Lung (tissue), 11 donors: ENCODE measurements at regions not wholly inside any gene's neighbourhood (a gene's known extent, or its start where the extent isn't known, plus 50 kb on each side); places are given as distances from the start of the nearest gene placed in this dataset.
"Not testable (repeated sequence)": the region's sequence is repeated elsewhere in the genome, so short reads cannot be mapped to it uniquely, and the experiment has no call there.

Experiments used
- ATAC-seq: fragments of 200-7000 bp; cut with Tn5 transposase; one replicate; pipeline ENCODE4 v1.9.1; 2020; ENCODE audit warnings: moderate number of reproducible peaks; ENCODE audit not compliant: insufficient read depth, low FRiP score
- DNase-seq, 3 donors: peaks; one replicate each; pipeline ENCODE4 v3.0.0-alpha.2; 2013 to 2017
- H3K27ac ChIP-seq, 2 donors: one replicate each; pipeline ENCODE4 v1.5.1; 2013; ENCODE audit warnings: mild to moderate bottlenecking in 2 of 2, moderate library complexity in 2 of 2, control low read depth in 1 of 2, inconsistent platforms in 1 of 2, low read depth in 1 of 2, low read length in 1 of 2
- H3K27me3 ChIP-seq, 3 donors: one replicate each; pipeline ENCODE4 v1.5.1; 2013; ENCODE audit warnings: low read length in 2 of 3; ENCODE audit not compliant: control insufficient read depth in 3 of 3, insufficient read depth in 3 of 3
- H3K36me3 ChIP-seq, 4 donors: one replicate each; pipeline ENCODE4 v1.5.1; 2013; ENCODE audit warnings: low read length in 4 of 4, mild to moderate bottlenecking in 1 of 4, moderate library complexity in 1 of 4; ENCODE audit not compliant: control insufficient read depth in 4 of 4, insufficient read depth in 4 of 4
- H3K4me1 ChIP-seq, 5 donors: one replicate each; pipeline ENCODE4 v1.5.1; 2013; ENCODE audit warnings: low read length in 5 of 5, mild to moderate bottlenecking in 2 of 5, moderate library complexity in 1 of 5; ENCODE audit not compliant: control insufficient read depth in 5 of 5, insufficient read depth in 5 of 5
- H3K4me3 ChIP-seq: one replicate; pipeline ENCODE4 v1.5.1; 2013; ENCODE audit warnings: mild to moderate bottlenecking, control low read depth, moderate library complexity
- H3K9ac ChIP-seq, 2 donors: one replicate each; pipeline ENCODE4 v1.5.1; 2013; ENCODE audit warnings: low read length in 2 of 2, control low read depth in 1 of 2; ENCODE audit not compliant: insufficient read depth in 1 of 2
- H3K9me3 ChIP-seq, 4 donors: one replicate each; pipeline ENCODE4 v1.5.1; 2013; ENCODE audit warnings: low read length in 3 of 4, mild to moderate bottlenecking in 1 of 4, moderate library complexity in 1 of 4; ENCODE audit not compliant: control insufficient read depth in 4 of 4, insufficient read depth in 3 of 4
- CTCF ChIP-seq: IDR thresholded peaks from 2 replicates; pipeline ENCODE4 v1.5.1; 2012; ENCODE audit warnings: mild to moderate bottlenecking; ENCODE audit errors: control extremely low read depth, extremely low read depth
- WGBS, 2 donors: extraction: QIAGEN DNeasy Blood & Tissue Kit; methylation state at CpG; one replicate each; pipeline ENCODE4 v1.1.7; 2013; 5-methylcytosine and 5-hydroxymethylcytosine counted together
- donor health status: control.
- donor health status: control.
- donor health status: Bipolar disorder and iron deficiency.
- donor health status: healthy.
- donor health status: DM: yes; HTN: yes; CAD: no.

GRCh38 chr6:62982951-62983350 is 228.3 kb upstream of the FKBP1C start:
- Histone ChIP-seq H3K9me3 (no peaks in the 10 kb centered on the region), H3K27me3 (no peaks in the 10 kb centered on the region), H3K27ac (no peak overlapping the region), H3K36me3 (no peaks in the 10 kb centered on the region), H3K4me1 (no peaks in the 10 kb centered on the region), H3K4me3 (no peak overlapping the region), H3K9ac (no peak overlapping the region)
- DNase-seq (no peak), ATAC-seq (no peak)
- 44 to 56% methylated on average over 2 of the region's 2 CpGs for WGBS, 2 donors
- TF ChIP-seq CTCF, result no peak

- H3K4me1 ChIP-seq, H3K4me3 ChIP-seq, H3K27me3 ChIP-seq, H3K9me3 ChIP-seq, H3K36me3 ChIP-seq, H3K9ac ChIP-seq, DNase-seq, H3K27ac ChIP-seq, ATAC-seq: not testable (repeated sequence)
- 66 to 68% methylated on average over 4 of the region's 4 CpGs for WGBS, 2 donors
These were observed 219.6 kb upstream of the FKBP1C start for GRCh38 chr6:62991696-62992095.

- peaks cover 0 to 4% (median 0%) of the 10 kb centered on the region in 4 donors for H3K9me3 ChIP-seq
- no peak overlapping the region for H3K9ac ChIP-seq
- H3K27ac ChIP-seq, result no peak overlapping the region
- no peaks in the 10 kb centered on the region for H3K36me3 ChIP-seq
- DNase-seq, result no peak
- no peaks in the 10 kb centered on the region for H3K4me1 ChIP-seq
- H3K27me3 ChIP-seq, result no peaks in the 10 kb centered on the region
- ATAC-seq, result no peak
- no peak for TF ChIP-seq CTCF
- no peak overlapping the region for H3K4me3 ChIP-seq
These were observed 217.3 kb upstream of the FKBP1C start for GRCh38 chr6:62993951-62994350.

- H3K9me3 ChIP-seq, result peaks cover 0 to 4% (median 0%) of the 10 kb centered on the region in 4 donors
- ATAC-seq, result no peak
- DNase-seq, result no peak
- no peaks in the 10 kb centered on the region for H3K36me3 ChIP-seq
- H3K9ac ChIP-seq, result no peak overlapping the region
- 78 to 93% methylated on average over 2 of the region's 2 CpGs for WGBS, 2 donors
- no peak overlapping the region for H3K4me3 ChIP-seq
- TF ChIP-seq CTCF, result no peak
- H3K27ac ChIP-seq, result no peak overlapping the region
- H3K4me1 ChIP-seq, result no peaks in the 10 kb centered on the region
- H3K27me3 ChIP-seq, result no peaks in the 10 kb centered on the region
These were observed 213.2 kb upstream of the FKBP1C start for GRCh38 chr6:62998022-62998421.

GRCh38 chr6:62999242-62999641 is 212.0 kb upstream of the FKBP1C start:
- not testable (repeated sequence) for H3K4me3 ChIP-seq, DNase-seq, H3K27ac ChIP-seq, H3K27me3 ChIP-seq, H3K4me1 ChIP-seq, H3K9me3 ChIP-seq, H3K36me3 ChIP-seq, H3K9ac ChIP-seq, ATAC-seq
- 22 to 32% methylated on average over 3 of the region's 3 CpGs for WGBS, 2 donors
